HepG2 (cell line): ENCODE measurements at regions not wholly inside any gene's neighbourhood (a gene's known extent, or its start where the extent isn't known, plus 50 kb on each side); places are given as distances from the start of the nearest gene placed in this dataset.

Experiments
- ATAC-seq: fragments of 200-7000 bp; cut with Tn5 transposase; 3 replicates; pipeline ENCODE4 v1.9.1; 2020; ENCODE audit warnings: mild to moderate bottlenecking, moderate library complexity
- BruUV-seq: library from RNA; stranded (reverse); fragments of 400-500 nt; replicated peaks from 2 replicates; lab custom pipeline; 2021; lab: Mats Ljungman, UMichigan
- CTCF ChIA-PET: fragments of 300-600 bp; formaldehyde crosslinking; extraction: SDS; loops from one replicate; lab custom pipeline; 2021; ENCODE audit warnings: low total read pairs, inconsistent platforms, low intra/inter-chr PET ratio; lab: Yijun Ruan, JAX
- POLR2A ChIA-PET: fragments of 350-600 bp; sonication (Branson Sonifier 250); formaldehyde crosslinking; loops from one replicate; lab custom pipeline; 2020; ENCODE audit warnings: antibody characterized with exemption, inconsistent platforms; lab: Yijun Ruan, JAX
- DNase-seq: peaks from one replicate; pipeline ENCODE4 v3.0.0-alpha.2; 2015; ENCODE audit warnings: low spot score
- FAIRE-seq: peaks from 3 replicates; lab custom pipeline; 2011; peaks lifted over from hg19 to GRCh38; lab: Jason Lieb, UNC
- H2AFZ ChIP-seq: one replicate; pipeline ENCODE4 v1.6.1; 2011; ENCODE audit warnings: low read length, inconsistent platforms
- H3K27ac ChIP-seq: fragments of 300-600 bp; 3 replicates; pipeline ENCODE4 v1.8.0; 2011; ENCODE audit warnings: mixed run types, mild to moderate bottlenecking, mixed read lengths, low read length, inconsistent platforms; ENCODE audit not compliant: insufficient read depth; ENCODE audit errors: extremely low read length
- H3K27me3 ChIP-seq, 2 experiments: fragments of 200-600 bp in 1 of 2; 2 replicates in 1 of 2; 3 replicates in 1 of 2; pipeline versions ENCODE4 v1.6.0 to v1.8.0; 2011; ENCODE audit warnings: low read length in 2 of 2, mild to moderate bottlenecking in 2 of 2, moderate library complexity in 2 of 2, inconsistent platforms in 1 of 2; ENCODE audit not compliant: insufficient read depth in 2 of 2, control insufficient read depth in 1 of 2
- H3K36me3 ChIP-seq, 2 experiments: fragments of 200-600 bp in 1 of 2; replicated peaks in 1 of 2; 2 replicates in 1 of 2; 3 replicates in 1 of 2; pipeline versions ENCODE4 v1.5.1 to v1.8.0; 2011; ENCODE audit warnings: low read length in 2 of 2, inconsistent platforms in 1 of 2; ENCODE audit not compliant: insufficient read depth in 2 of 2, control insufficient read depth in 1 of 2
- H3K4me1 ChIP-seq: 2 replicates; pipeline ENCODE4 v1.5.1; 2012; ENCODE audit warnings: low read length, inconsistent platforms; ENCODE audit not compliant: insufficient read depth
- H3K4me2 ChIP-seq: 2 replicates; pipeline ENCODE4 v1.6.0; 2011; ENCODE audit warnings: low read depth, low read length, inconsistent platforms
- H3K4me3 ChIP-seq, 3 experiments: fragments of 200-600 bp in 1 of 3; sonication (generic), shearing (Covaris generic) in 1 of 3; replicated peaks in 1 of 3; 2 replicates each; pipeline ENCODE4 v1.5.1; 2011 to 2016; ENCODE audit warnings: low read length in 3 of 3, inconsistent platforms in 2 of 3, low read depth in 2 of 3, mild to moderate bottlenecking in 2 of 3, control low read depth in 1 of 3, mixed read lengths in 1 of 3; ENCODE audit not compliant: insufficient read depth in 1 of 3
- H3K79me2 ChIP-seq: one replicate; pipeline ENCODE4 v1.6.1; 2011; ENCODE audit warnings: low read length, inconsistent platforms; ENCODE audit not compliant: insufficient read depth
- H3K9ac ChIP-seq: 2 replicates; pipeline ENCODE4 v1.6.0; 2011; ENCODE audit warnings: mild to moderate bottlenecking, low read depth, low read length, inconsistent platforms; ENCODE audit not compliant: insufficient read depth
- H3K9me3 ChIP-seq: 2 replicates; pipeline ENCODE4 v1.5.1; 2012; ENCODE audit warnings: mild to moderate bottlenecking, low read length
- H4K20me1 ChIP-seq: 2 replicates; pipeline ENCODE4 v1.6.0; 2011; ENCODE audit warnings: inconsistent platforms, mild to moderate bottlenecking, low read length, moderate library complexity; ENCODE audit not compliant: insufficient read depth
- AGO1 ChIP-seq: fragments of 200-400 bp; formaldehyde crosslinking; IDR thresholded peaks from 2 replicates; pipeline ENCODE4 v1.6.1; 2017; ENCODE audit warnings: mild to moderate bottlenecking, low read depth, low read length, moderate library complexity; ENCODE audit not compliant: poor library complexity, severe bottlenecking
- GABPB1 ChIP-seq: IDR thresholded peaks from 2 replicates; pipeline ENCODE4 v1.6.1; 2016; ENCODE audit warnings: mild to moderate bottlenecking, missing genetic modification reagents, moderate library complexity, missing compliant biosample characterization
- KAT2B ChIP-seq: fragments of 150-350 bp; IDR thresholded peaks from 2 replicates; pipeline ENCODE4 v1.6.1; 2014; ENCODE audit warnings: low read depth, low read length, borderline replicate concordance
- SCMH1 ChIP-seq: sonication (generic); formaldehyde crosslinking; IDR thresholded peaks from 2 replicates; pipeline ENCODE4 v1.9.0; 2021; ENCODE audit warnings: missing genetic modification reagents, mild to moderate bottlenecking, borderline replicate concordance
- SMAD1 ChIP-seq: sonication (generic); formaldehyde crosslinking; IDR thresholded peaks from 2 replicates; pipeline ENCODE4 v1.4.0; 2020; ENCODE audit warnings: missing genetic modification reagents, low read depth, mild to moderate bottlenecking, borderline replicate concordance
- ZNF557 ChIP-seq: sonication (generic); formaldehyde crosslinking; IDR thresholded peaks from 2 replicates; pipeline ENCODE4 v1.4.0; 2020; ENCODE audit warnings: missing genetic modification reagents
- WGBS: methylation state at CpG from one replicate; pipeline ENCODE4 v1.1.6; 2017; ENCODE audit warnings: low lambda C conversion rate; 5-methylcytosine and 5-hydroxymethylcytosine counted together
- in situ Hi-C: cut with HindIII; loops from 2 replicates; pipeline ENCODE4 v1.10.0; 2017; ENCODE audit warnings: low pct_unique_long_range_greater_than_20kb; ENCODE audit not compliant: extremely low pct_ligation_motif_present
- intact Hi-C: fragments of 100-400 bp; cut with micrococcal nuclease; formaldehyde crosslinking; loops from one replicate; pipeline ENCODE4 v1.10.0; 2022; ENCODE audit not compliant: unreplicated experiment
- TF ChIP-seq, protein P1 (sequence below): sonication (generic); formaldehyde crosslinking; IDR thresholded peaks from 2 replicates; pipeline ENCODE4 v1.8.0; 2023; ENCODE audit warnings: mild to moderate bottlenecking, missing genetic modification reagents
- TF ChIP-seq, protein P2 (sequence below): sonication (generic); formaldehyde crosslinking; IDR thresholded peaks from 2 replicates; pipeline ENCODE4 v1.8.1; 2023; ENCODE audit warnings: mild to moderate bottlenecking, missing genetic modification reagents

GRCh38 chr12:58032156-58032555 lies 90.8 kb downstream of the ATP23 start:
- Histone ChIP-seq H3K9me3 (peaks cover 22% of the 10 kb centered on the region), H3K9ac (no peak overlapping the region), H4K20me1 (no peaks in the 10 kb centered on the region), H2AFZ (no peak overlapping the region), H3K4me1 (no peaks in the 10 kb centered on the region), H3K27me3 (no peaks in the 10 kb centered on the region; a peak in 1 of 5 replicates), H3K27ac (no peak overlapping the region), H3K4me2 (no peak overlapping the region), H3K4me3 (no peak overlapping the region), H3K79me2 (no peaks in the 10 kb centered on the region), H3K36me3 (no peaks in the 10 kb centered on the region)
- TF ChIP-seq ZNF557: no peak
- TF ChIP-seq KAT2B: no peak
- no peak for TF ChIP-seq AGO1
- no peak for TF ChIP-seq SCMH1 (CRISPR knock-in tag)
- no peak for TF ChIP-seq GABPB1 (CRISPR knock-in tag)
- TF ChIP-seq, protein P1, sequence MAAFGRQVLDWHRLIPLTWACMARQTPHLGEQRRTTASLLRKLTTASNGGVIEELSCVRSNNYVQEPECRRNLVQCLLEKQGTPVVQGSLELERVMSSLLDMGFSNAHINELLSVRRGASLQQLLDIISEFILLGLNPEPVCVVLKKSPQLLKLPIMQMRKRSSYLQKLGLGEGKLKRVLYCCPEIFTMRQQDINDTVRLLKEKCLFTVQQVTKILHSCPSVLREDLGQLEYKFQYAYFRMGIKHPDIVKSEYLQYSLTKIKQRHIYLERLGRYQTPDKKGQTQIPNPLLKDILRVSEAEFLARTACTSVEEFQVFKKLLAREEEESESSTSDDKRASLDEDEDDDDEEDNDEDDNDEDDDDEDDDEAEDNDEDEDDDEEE (CRISPR knock-in tag): no peak
- TF ChIP-seq, protein P2, sequence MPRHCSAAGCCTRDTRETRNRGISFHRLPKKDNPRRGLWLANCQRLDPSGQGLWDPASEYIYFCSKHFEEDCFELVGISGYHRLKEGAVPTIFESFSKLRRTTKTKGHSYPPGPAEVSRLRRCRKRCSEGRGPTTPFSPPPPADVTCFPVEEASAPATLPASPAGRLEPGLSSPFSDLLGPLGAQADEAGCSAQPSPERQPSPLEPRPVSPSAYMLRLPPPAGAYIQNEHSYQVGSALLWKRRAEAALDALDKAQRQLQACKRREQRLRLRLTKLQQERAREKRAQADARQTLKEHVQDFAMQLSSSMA (CRISPR knock-in tag): no peak
- TF ChIP-seq SMAD1 (CRISPR knock-in tag): no peak
- in situ Hi-C loops (no loop called here), intact Hi-C loops (no loop called here)
- no peak for FAIRE-seq
- BruUV-seq: no TSS peak
- ChIA-PET CTCF (no interaction called here), POLR2A (no interaction called here)
- DNase-seq: no peak
- no peak for ATAC-seq
- 18% methylated on average over 3 of the region's 3 CpGs for WGBS
